Choroid plexus epithelial cell (primary cell): ENCODE measurements at regions not wholly inside any gene's neighbourhood (a gene's known extent, or its start where the extent isn't known, plus 50 kb on each side); places are given as distances from the start of the nearest gene placed in this dataset.
A peak's percentile ranks its signal among the peaks of the same experiment; 100 is the strongest.

Experiments
- DNase-seq: peaks from one replicate; pipeline ENCODE4 v3.0.0-alpha.2; 2010; ENCODE audit warnings: low read depth
- H3K4me3 ChIP-seq: 2 replicates; pipeline ENCODE4 v1.5.1; 2011; ENCODE audit warnings: low read depth, mild to moderate bottlenecking, control low read depth, low read length, moderate library complexity
- CTCF ChIP-seq: conservative IDR thresholded peaks from 2 replicates; pipeline ENCODE4 v1.5.1; 2011; ENCODE audit warnings: low read depth, mild to moderate bottlenecking, control low read depth, inconsistent platforms, low read length, moderate library complexity

- no peak for TF ChIP-seq CTCF
- H3K4me3 ChIP-seq = no peak overlapping the region
- DNase-seq = no peak
Measured at GRCh38 chr10:3411044-3411443, 238.5 kb upstream of the PITRM1 start.

GRCh38 chr10:3409928-3410327, 237.3 kb upstream of the PITRM1 start:
- no peak overlapping the region for H3K4me3 ChIP-seq
- no peak for TF ChIP-seq CTCF
- DNase-seq = no peak

GRCh38 chr10:3408603-3409365, 236.2 kb upstream of the PITRM1 start:
- no peak for DNase-seq
- no peak for TF ChIP-seq CTCF
- H3K4me3 ChIP-seq = no peak overlapping the region

GRCh38 chr10:3407208-3407607, 234.6 kb upstream of the PITRM1 start:
- TF ChIP-seq CTCF = no peak

GRCh38 chr10:3406556-3406955, 234.0 kb upstream of the PITRM1 start:
- DNase-seq = no peak
- H3K4me3 ChIP-seq = no peak overlapping the region
- TF ChIP-seq CTCF = no peak

More at GRCh38 chr10:3407208-3407607, 234.6 kb upstream of the PITRM1 start:
- no peak overlapping the region for H3K4me3 ChIP-seq
- DNase-seq = peak; percentile 40

- no peak for DNase-seq
- no peak overlapping the region for H3K4me3 ChIP-seq
- no peak for TF ChIP-seq CTCF
Measured at GRCh38 chr10:3404381-3404780, 231.8 kb upstream of the PITRM1 start.

GRCh38 chr10:3402187-3402751, 229.7 kb upstream of the PITRM1 start:
- no peak overlapping the region for H3K4me3 ChIP-seq
- no peak for TF ChIP-seq CTCF
- no peak for DNase-seq
